Activated CD4-positive, alpha-beta memory T cell treated with anti-CD3 and anti-CD28 coated beads for 36 hours (primary cell): ENCODE measurements at regions not wholly inside any gene's neighbourhood (a gene's known extent, or its start where the extent isn't known, plus 50 kb on each side); places are given as distances from the start of the nearest gene placed in this dataset.

Source experiments
- CTCF ChIA-PET: fragments of 350-600 bp; sonication (Branson Sonifier 250); formaldehyde crosslinking; loops from one replicate; lab custom pipeline; 2021; ENCODE audit warnings: antibody characterized with exemption, inconsistent platforms; lab: Charles Lee
- POLR2A ChIA-PET: fragments of 350-600 bp; sonication (Branson Sonifier 250); formaldehyde crosslinking; loops from one replicate; lab custom pipeline; 2021; ENCODE audit warnings: antibody characterized with exemption; lab: Charles Lee
- DNase-seq: peaks from one replicate; pipeline ENCODE4 v3.0.0-alpha.2; 2020
- H3K27ac Mint-ChIP-seq: one replicate; pipeline ENCODE4 v1.8.0; 2021; ENCODE audit warnings: mixed read lengths
- H3K27me3 Mint-ChIP-seq: one replicate; pipeline ENCODE4 v1.8.0; 2021; ENCODE audit warnings: mixed read lengths
- H3K36me3 Mint-ChIP-seq: one replicate; pipeline ENCODE4 v1.8.0; 2021; ENCODE audit warnings: mixed read lengths
- H3K4me1 Mint-ChIP-seq: one replicate; pipeline ENCODE4 v1.8.0; 2021; ENCODE audit warnings: low read depth, mixed read lengths
- H3K4me3 Mint-ChIP-seq: one replicate; pipeline ENCODE4 v1.8.0; 2021; ENCODE audit warnings: mild to moderate bottlenecking, mixed read lengths
- H3K9me3 Mint-ChIP-seq: one replicate; pipeline ENCODE4 v1.8.0; 2021; ENCODE audit warnings: mixed read lengths
- intact Hi-C: fragments of 100-400 bp; cut with micrococcal nuclease; formaldehyde crosslinking; loops from one replicate; pipeline ENCODE4 v1.15.1; 2023

GRCh38 chr16:65947951-65948350 is 418.5 kb upstream of the CDH5 start:
- no peak overlapping the region for H3K27ac Mint-ChIP-seq

GRCh38 chr16:65945493-65945892 is 421.0 kb upstream of the CDH5 start:
- Mint-ChIP-seq H3K36me3 (no peaks in the 10 kb centered on the region), H3K4me3 (no peak overlapping the region), H3K9me3 (no peaks in the 10 kb centered on the region), H3K27me3 (no peaks in the 10 kb centered on the region), H3K4me1 (no peaks in the 10 kb centered on the region), H3K27ac (no peak overlapping the region)
- no peak for DNase-seq
- CTCF ChIA-PET: no interaction called here
- POLR2A ChIA-PET: no interaction called here
- intact Hi-C loops: no loop called here

More at GRCh38 chr16:65947951-65948350, 418.5 kb upstream of the CDH5 start:
- no peak overlapping the region for H3K4me3 Mint-ChIP-seq
- ChIA-PET CTCF (no interaction called here), POLR2A (no interaction called here)
- no peak for DNase-seq
- H3K9me3 Mint-ChIP-seq: no peaks in the 10 kb centered on the region
- H3K4me1 Mint-ChIP-seq: no peaks in the 10 kb centered on the region
- H3K27me3 Mint-ChIP-seq: no peaks in the 10 kb centered on the region
- no peaks in the 10 kb centered on the region for H3K36me3 Mint-ChIP-seq
- intact Hi-C loops: no loop called here

GRCh38 chr16:65944361-65944760 is 422.1 kb upstream of the CDH5 start:
- intact Hi-C loops: no loop called here
- POLR2A ChIA-PET: no interaction called here
- Mint-ChIP-seq H3K4me1 (no peaks in the 10 kb centered on the region), H3K9me3 (no peaks in the 10 kb centered on the region), H3K4me3 (no peak overlapping the region), H3K36me3 (no peaks in the 10 kb centered on the region), H3K27me3 (no peaks in the 10 kb centered on the region), H3K27ac (no peak overlapping the region)
- no peak for DNase-seq
- CTCF ChIA-PET: no interaction called here

- no peaks in the 10 kb centered on the region for H3K27me3 Mint-ChIP-seq
- H3K4me3 Mint-ChIP-seq: no peak overlapping the region
- CTCF ChIA-PET: no interaction called here
- no peak overlapping the region for H3K27ac Mint-ChIP-seq
- intact Hi-C loops: no loop called here
- no peaks in the 10 kb centered on the region for H3K9me3 Mint-ChIP-seq
- H3K36me3 Mint-ChIP-seq: no peaks in the 10 kb centered on the region
- POLR2A ChIA-PET: no interaction called here
- H3K4me1 Mint-ChIP-seq: no peaks in the 10 kb centered on the region
- DNase-seq: no peak
Measured at GRCh38 chr16:65940711-65941110, 425.8 kb upstream of the CDH5 start.

GRCh38 chr16:65938083-65938482 is 428.4 kb upstream of the CDH5 start:
- no peak for DNase-seq
- POLR2A ChIA-PET: no interaction called here
- Mint-ChIP-seq H3K4me1 (no peaks in the 10 kb centered on the region), H3K4me3 (no peak overlapping the region), H3K9me3 (peaks cover 4% of the 10 kb centered on the region), H3K27ac (no peak overlapping the region), H3K27me3 (no peaks in the 10 kb centered on the region), H3K36me3 (no peaks in the 10 kb centered on the region)
- intact Hi-C loops: no loop called here
- CTCF ChIA-PET: no interaction called here

GRCh38 chr16:65937455-65937854 is 429.0 kb upstream of the CDH5 start:
- Mint-ChIP-seq H3K36me3 (no peaks in the 10 kb centered on the region), H3K4me3 (no peak overlapping the region), H3K9me3 (peaks cover 4% of the 10 kb centered on the region), H3K27me3 (no peaks in the 10 kb centered on the region), H3K4me1 (no peaks in the 10 kb centered on the region), H3K27ac (no peak overlapping the region)
- POLR2A ChIA-PET: no interaction called here
- intact Hi-C loops: no loop called here
- DNase-seq: no peak
- CTCF ChIA-PET: no interaction called here

- H3K27me3 Mint-ChIP-seq: no peaks in the 10 kb centered on the region
- intact Hi-C loops: no loop called here
Measured at GRCh38 chr16:65936096-65936495, 430.4 kb upstream of the CDH5 start.

GRCh38 chr16:65934443-65934842 is 432.0 kb upstream of the CDH5 start:
- intact Hi-C loops: no loop called here
- Mint-ChIP-seq H3K4me1 (no peaks in the 10 kb centered on the region), H3K9me3 (peaks cover 12% of the 10 kb centered on the region), H3K36me3 (no peaks in the 10 kb centered on the region), H3K27me3 (no peaks in the 10 kb centered on the region), H3K4me3 (no peak overlapping the region), H3K27ac (no peak overlapping the region)
- no peak for DNase-seq
- CTCF ChIA-PET: no interaction called here
- POLR2A ChIA-PET: no interaction called here

More at GRCh38 chr16:65936096-65936495, 430.4 kb upstream of the CDH5 start:
- no peaks in the 10 kb centered on the region for H3K4me1 Mint-ChIP-seq
- peaks cover 4% of the 10 kb centered on the region for H3K9me3 Mint-ChIP-seq
- ChIA-PET CTCF (no interaction called here), POLR2A (no interaction called here)
- H3K27ac Mint-ChIP-seq: no peak overlapping the region
- DNase-seq: no peak
- no peaks in the 10 kb centered on the region for H3K36me3 Mint-ChIP-seq
- no peak overlapping the region for H3K4me3 Mint-ChIP-seq

- intact Hi-C loops: no loop called here
- H3K4me3 Mint-ChIP-seq: no peak overlapping the region
- H3K9me3 Mint-ChIP-seq: peaks cover 12% of the 10 kb centered on the region
- no peaks in the 10 kb centered on the region for H3K36me3 Mint-ChIP-seq
- ChIA-PET POLR2A (no interaction called here), CTCF (no interaction called here)
- no peak for DNase-seq
- H3K4me1 Mint-ChIP-seq: no peaks in the 10 kb centered on the region
- no peak overlapping the region for H3K27ac Mint-ChIP-seq
- H3K27me3 Mint-ChIP-seq: no peaks in the 10 kb centered on the region
Measured at GRCh38 chr16:65933703-65934102, 432.8 kb upstream of the CDH5 start.

- no peak for DNase-seq
- ChIA-PET POLR2A (no interaction called here), CTCF (no interaction called here)
- H3K4me1 Mint-ChIP-seq: no peaks in the 10 kb centered on the region
- no peak overlapping the region for H3K27ac Mint-ChIP-seq
- H3K36me3 Mint-ChIP-seq: no peaks in the 10 kb centered on the region
- peaks cover 12% of the 10 kb centered on the region for H3K9me3 Mint-ChIP-seq
- H3K4me3 Mint-ChIP-seq: no peak overlapping the region
- intact Hi-C loops: no loop called here
- H3K27me3 Mint-ChIP-seq: no peaks in the 10 kb centered on the region
Measured at GRCh38 chr16:65932350-65933072, 434.0 kb upstream of the CDH5 start.

GRCh38 chr16:65922923-65923322 is 443.6 kb upstream of the CDH5 start:
- H3K27me3 Mint-ChIP-seq: no peaks in the 10 kb centered on the region
- intact Hi-C loops: no loop called here
- H3K4me1 Mint-ChIP-seq: no peaks in the 10 kb centered on the region
- CTCF ChIA-PET: no interaction called here
- no peak overlapping the region for H3K4me3 Mint-ChIP-seq
- POLR2A ChIA-PET: no interaction called here
- H3K36me3 Mint-ChIP-seq: no peaks in the 10 kb centered on the region
- no peak for DNase-seq
- H3K9me3 Mint-ChIP-seq: no peaks in the 10 kb centered on the region
- no peak overlapping the region for H3K27ac Mint-ChIP-seq

- no peaks in the 10 kb centered on the region for H3K9me3 Mint-ChIP-seq
- no peaks in the 10 kb centered on the region for H3K4me1 Mint-ChIP-seq
- POLR2A ChIA-PET: no interaction called here
- H3K27ac Mint-ChIP-seq: no peak overlapping the region
- H3K27me3 Mint-ChIP-seq: no peaks in the 10 kb centered on the region
- H3K36me3 Mint-ChIP-seq: no peaks in the 10 kb centered on the region
- DNase-seq: no peak
- intact Hi-C loops: no loop called here
- H3K4me3 Mint-ChIP-seq: no peak overlapping the region
- CTCF ChIA-PET: no interaction called here
Measured at GRCh38 chr16:65919986-65920376, 446.5 kb upstream of the CDH5 start.

- H3K36me3 Mint-ChIP-seq: no peaks in the 10 kb centered on the region
- H3K27me3 Mint-ChIP-seq: no peaks in the 10 kb centered on the region
- no peaks in the 10 kb centered on the region for H3K9me3 Mint-ChIP-seq
- intact Hi-C loops: no loop called here
- H3K4me3 Mint-ChIP-seq: no peak overlapping the region
- ChIA-PET POLR2A (no interaction called here), CTCF (no interaction called here)
- DNase-seq: no peak
- H3K4me1 Mint-ChIP-seq: no peaks in the 10 kb centered on the region
- no peak overlapping the region for H3K27ac Mint-ChIP-seq
Measured at GRCh38 chr16:65919145-65919985, 447.1 kb upstream of the CDH5 start.
